ENCODE measurements at regions not wholly inside any gene's neighbourhood (a gene's known extent, or its start where the extent isn't known, plus 50 kb on each side); places are given as distances from the start of the nearest gene placed in this dataset.
"Not testable (repeated sequence)": the region's sequence is repeated elsewhere in the genome, so short reads cannot be mapped to it uniquely, and the experiment has no call there.

GRCh38 chr7:6939126-6939525 is 113.1 kb upstream of the CCZ1B start:
- not testable (repeated sequence) for DNase-seq

- DNase-seq, result not testable (repeated sequence)
These were observed 113.8 kb upstream of the CCZ1B start for GRCh38 chr7:6939896-6940295.

- DNase-seq, result not testable (repeated sequence)
These were observed 120.8 kb upstream of the CCZ1B start for GRCh38 chr7:6946873-6947272.

- not testable (repeated sequence) for DNase-seq
These were observed 124.2 kb upstream of the CCZ1B start for GRCh38 chr7:6950231-6950630.

GRCh38 chr7:6951553-6951952 is 125.5 kb upstream of the CCZ1B start:
- not testable (repeated sequence) for DNase-seq

- not testable (repeated sequence) for DNase-seq
These were observed 127.2 kb upstream of the CCZ1B start for GRCh38 chr7:6953138-6953797.

- DNase-seq, result not testable (repeated sequence)
These were observed 127.7 kb upstream of the CCZ1B start for GRCh38 chr7:6953798-6954181.

- not testable (repeated sequence) for DNase-seq
These were observed 129.3 kb upstream of the CCZ1B start for GRCh38 chr7:6955385-6955784.

- not testable (repeated sequence) for DNase-seq
These were observed 130.0 kb upstream of the CCZ1B start for GRCh38 chr7:6955990-6956566.

GRCh38 chr7:6958371-6958770 is 132.3 kb upstream of the CCZ1B start:
- not testable (repeated sequence) for DNase-seq

- not testable (repeated sequence) for DNase-seq
These were observed 133.9 kb upstream of the CCZ1B start for GRCh38 chr7:6959942-6960341.

GRCh38 chr7:6962871-6963270 is 136.8 kb upstream of the CCZ1B start:
- not testable (repeated sequence) for DNase-seq

- DNase-seq, result not testable (repeated sequence)
These were observed 139.0 kb upstream of the CCZ1B start for GRCh38 chr7:6965051-6965450.

GRCh38 chr7:6970180-6970579 is 144.1 kb upstream of the CCZ1B start:
- not testable (repeated sequence) for DNase-seq

- DNase-seq, result not testable (repeated sequence)
These were observed 148.8 kb upstream of the CCZ1B start for GRCh38 chr7:6974876-6975275.

GRCh38 chr7:6975346-6975745 is 149.3 kb upstream of the CCZ1B start:
- not testable (repeated sequence) for DNase-seq

GRCh38 chr7:6977368-6977767 is 151.3 kb upstream of the CCZ1B start:
- DNase-seq, result not testable (repeated sequence)

- not testable (repeated sequence) for DNase-seq
These were observed 152.3 kb upstream of the CCZ1B start for GRCh38 chr7:6978326-6978725.

- DNase-seq, result not testable (repeated sequence)
These were observed 153.4 kb upstream of the CCZ1B start for GRCh38 chr7:6979456-6979855.

GRCh38 chr7:6982375-6982774 is 156.3 kb upstream of the CCZ1B start:
- not testable (repeated sequence) for DNase-seq

GRCh38 chr7:6986892-6987291 is 160.8 kb upstream of the CCZ1B start:
- DNase-seq, result not testable (repeated sequence)

- DNase-seq, result not testable (repeated sequence)
These were observed 162.5 kb upstream of the CCZ1B start for GRCh38 chr7:6988608-6989007.

GRCh38 chr7:6989968-6990367 is 163.9 kb upstream of the CCZ1B start:
- not testable (repeated sequence) for DNase-seq

- DNase-seq, result not testable (repeated sequence)
These were observed 164.5 kb upstream of the CCZ1B start for GRCh38 chr7:6990426-6991152.

Data from DMS79 treated with DMSO at 0.1 percent for 48 hours (cell line).